ENCODE measurements at regions not wholly inside any gene's neighbourhood (a gene's known extent, or its start where the extent isn't known, plus 50 kb on each side); places are given as distances from the start of the nearest gene placed in this dataset.

GRCh38 chr5:133884569-133885311 lies 83.7 kb downstream of the C5orf15 start:
- Mint-ChIP-seq H3K27me3 (peaks cover 6% of the 10 kb centered on the region), H3K9me3 (no peaks in the 10 kb centered on the region), H3K36me3 (ENCODE audit: low read depth) (no peaks in the 10 kb centered on the region), H3K4me3 (no peak overlapping the region), H3K27ac (no peak overlapping the region), H3K4me1 (ENCODE audit: low read depth) (no peaks in the 10 kb centered on the region)
- H3K27ac ChIP-seq (ENCODE audit: low read depth in 1 of 2, low read length in 2 of 2): no peak overlapping the region
- intact Hi-C loops (cut with DNase I, micrococcal nuclease): no loop called here
- H3K36me3 ChIP-seq (ENCODE audit: insufficient read depth, low read length): no peaks in the 10 kb centered on the region
- H3K4me3 ChIP-seq (ENCODE audit: low read length): no peak overlapping the region
- no peak for TF ChIP-seq CTCF (IDR thresholded peaks at IDR 0.05)
- DNase-seq (no peak), ATAC-seq (ENCODE audit: poor library complexity) (no peak)
- no peaks in the 10 kb centered on the region for H3K4me1 ChIP-seq (ENCODE audit: insufficient read depth, low read length)
- H3K9me3 ChIP-seq (ENCODE audit: control insufficient read depth in 1 of 2, insufficient read depth in 1 of 2, low read length in 2 of 2): no peaks in the 10 kb centered on the region
- H3K27me3 ChIP-seq (ENCODE audit: control insufficient read depth in 1 of 2, insufficient read depth in 2 of 2, low read length in 2 of 2): no peaks in the 10 kb centered on the region
- ChIA-PET CTCF (no interaction called here), POLR2A (no interaction called here)

DNA sequence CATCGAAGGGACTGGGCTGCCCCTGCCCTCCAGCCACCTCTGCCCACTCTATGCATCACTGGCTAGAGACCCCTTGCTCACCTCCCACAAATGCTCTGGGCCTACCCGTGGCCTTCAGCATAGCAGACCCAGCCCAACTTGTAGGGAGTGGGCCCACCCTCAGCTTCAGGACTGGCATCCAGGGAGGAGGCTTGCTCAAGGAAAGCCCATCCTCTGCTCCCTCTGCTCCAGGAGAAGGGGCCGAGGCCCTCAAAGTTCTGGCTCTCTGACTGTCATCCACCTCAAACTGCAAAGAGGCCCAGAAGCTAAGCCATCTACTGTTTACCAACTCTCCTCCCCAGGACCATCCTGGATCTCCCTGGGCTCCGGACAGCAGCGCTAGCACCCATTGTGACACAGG lies 84.5 kb downstream of the C5orf15 start:
- intact Hi-C loops (cut with DNase I, micrococcal nuclease): no loop called here
- Histone ChIP-seq H3K36me3 (ENCODE audit: insufficient read depth, low read length) (no peaks in the 10 kb centered on the region), H3K9me3 (ENCODE audit: control insufficient read depth in 1 of 2, insufficient read depth in 1 of 2, low read length in 2 of 2) (no peaks in the 10 kb centered on the region), H3K27ac (ENCODE audit: low read depth in 1 of 2, low read length in 2 of 2) (no peak overlapping the region), H3K4me1 (ENCODE audit: insufficient read depth, low read length) (no peaks in the 10 kb centered on the region), H3K27me3 (ENCODE audit: control insufficient read depth in 1 of 2, insufficient read depth in 2 of 2, low read length in 2 of 2) (no peaks in the 10 kb centered on the region), H3K4me3 (ENCODE audit: low read length) (no peak overlapping the region)
- Mint-ChIP-seq H3K4me1 (ENCODE audit: low read depth) (no peaks in the 10 kb centered on the region), H3K4me3 (no peak overlapping the region), H3K9me3 (no peaks in the 10 kb centered on the region), H3K27ac (no peak overlapping the region), H3K27me3 (peaks cover 6% of the 10 kb centered on the region), H3K36me3 (ENCODE audit: low read depth) (no peaks in the 10 kb centered on the region)
- ChIA-PET CTCF (no interaction called here), POLR2A (no interaction called here)
- DNase-seq: no peak
- ATAC-seq (ENCODE audit: poor library complexity): no peak
- TF ChIP-seq CTCF (IDR thresholded peaks at IDR 0.05): no peak

DNA sequence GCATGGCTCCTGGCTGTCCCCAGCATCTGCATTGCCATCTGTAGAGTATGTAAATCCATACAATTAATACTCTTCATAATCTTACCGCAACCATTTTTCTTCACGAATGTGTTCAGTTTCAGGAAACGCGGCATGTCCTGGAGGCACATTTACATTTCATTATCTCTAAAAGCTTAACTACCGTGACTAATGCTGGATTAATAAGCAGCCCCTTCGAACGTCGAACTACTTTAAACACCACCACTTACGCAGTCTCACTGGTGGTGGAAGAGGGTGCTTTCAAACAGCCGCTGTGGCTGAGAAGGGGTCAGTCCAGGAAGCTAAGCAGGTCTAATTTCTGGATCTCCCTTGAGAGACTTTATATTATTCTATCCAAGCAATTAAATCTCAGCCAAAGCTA lies 85.6 kb downstream of the C5orf15 start:
- no peaks in the 10 kb centered on the region for H3K36me3 ChIP-seq (ENCODE audit: insufficient read depth, low read length)
- H3K27ac ChIP-seq (ENCODE audit: low read depth in 1 of 2, low read length in 2 of 2): no peak overlapping the region
- Mint-ChIP-seq H3K4me3 (no peak overlapping the region), H3K9me3 (no peaks in the 10 kb centered on the region), H3K27me3 (peaks cover 6% of the 10 kb centered on the region), H3K36me3 (ENCODE audit: low read depth) (no peaks in the 10 kb centered on the region), H3K27ac (no peak overlapping the region), H3K4me1 (ENCODE audit: low read depth) (no peaks in the 10 kb centered on the region)
- no peaks in the 10 kb centered on the region for H3K27me3 ChIP-seq (ENCODE audit: control insufficient read depth in 1 of 2, insufficient read depth in 2 of 2, low read length in 2 of 2)
- ATAC-seq (ENCODE audit: poor library complexity): no peak
- no peak overlapping the region for H3K4me3 ChIP-seq (ENCODE audit: low read length)
- ChIA-PET CTCF (interaction anchor here (1.6 kb wide), 1 partner anchor 13 kb away, joined by 4 read pairs; no protein-coding TSS in a partner anchor), POLR2A (no interaction called here)
- TF ChIP-seq CTCF (IDR thresholded peaks at IDR 0.05): no peak
- no peak for DNase-seq
- H3K4me1 ChIP-seq (ENCODE audit: insufficient read depth, low read length): no peaks in the 10 kb centered on the region
- intact Hi-C loops (cut with DNase I, micrococcal nuclease): no loop called here
- H3K9me3 ChIP-seq (ENCODE audit: control insufficient read depth in 1 of 2, insufficient read depth in 1 of 2, low read length in 2 of 2): no peaks in the 10 kb centered on the region
